Stimulated activated naive CD4-positive, alpha-beta T cell treated with Interleukin-2 at 50 U/mL for 16 hours (primary cell): ENCODE measurements at regions not wholly inside any gene's neighbourhood (a gene's known extent, or its start where the extent isn't known, plus 50 kb on each side); places are given as distances from the start of the nearest gene placed in this dataset.
"Not testable (repeated sequence)": the region's sequence is repeated elsewhere in the genome, so short reads cannot be mapped to it uniquely, and the experiment has no call there.

Experiments used
- DNase-seq: peaks from one replicate; lab custom pipeline; 2025; lab: John Stamatoyannopoulos, UW

DNA sequence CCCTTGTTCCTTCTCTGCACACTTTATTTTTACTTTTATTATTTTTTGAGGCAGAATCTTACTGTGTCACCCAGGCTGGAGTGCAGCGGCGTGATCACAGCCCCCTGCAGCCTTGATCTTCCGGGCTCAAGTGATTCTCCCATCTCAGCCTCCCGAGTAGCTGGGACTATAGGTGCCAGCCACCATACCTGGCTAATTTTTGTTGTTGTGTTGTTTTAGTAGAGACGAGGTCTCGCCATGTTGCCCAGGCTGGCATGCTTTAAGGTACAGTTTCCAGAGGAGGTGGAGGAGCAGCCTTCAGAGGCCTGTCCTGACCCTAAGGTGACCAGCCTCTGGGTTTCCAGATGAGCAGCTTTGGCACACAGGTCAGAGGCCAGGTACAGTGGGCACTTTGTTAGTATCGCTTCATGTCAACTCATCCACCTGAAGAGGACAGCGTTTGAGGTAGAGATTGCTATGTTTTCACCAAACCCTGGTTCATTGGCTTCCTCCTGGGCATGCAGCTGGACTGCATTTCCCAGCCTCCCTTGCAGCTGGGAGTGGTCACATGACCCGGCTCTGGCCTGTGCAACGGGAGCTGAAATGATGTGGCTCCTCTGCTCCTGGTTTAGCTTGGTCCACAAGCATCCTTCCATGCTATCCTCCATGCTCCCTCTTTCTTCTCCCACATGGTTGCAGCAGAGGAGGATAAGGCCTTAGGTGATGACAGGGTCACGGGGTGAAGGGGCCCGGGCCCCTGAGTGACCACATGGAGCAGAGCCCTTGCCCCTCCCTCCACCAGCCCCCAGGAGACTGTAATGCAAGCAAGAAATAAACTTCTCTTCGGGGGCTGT is 139.3 kb upstream of the IER5L start:
- no peak for DNase-seq

DNA sequence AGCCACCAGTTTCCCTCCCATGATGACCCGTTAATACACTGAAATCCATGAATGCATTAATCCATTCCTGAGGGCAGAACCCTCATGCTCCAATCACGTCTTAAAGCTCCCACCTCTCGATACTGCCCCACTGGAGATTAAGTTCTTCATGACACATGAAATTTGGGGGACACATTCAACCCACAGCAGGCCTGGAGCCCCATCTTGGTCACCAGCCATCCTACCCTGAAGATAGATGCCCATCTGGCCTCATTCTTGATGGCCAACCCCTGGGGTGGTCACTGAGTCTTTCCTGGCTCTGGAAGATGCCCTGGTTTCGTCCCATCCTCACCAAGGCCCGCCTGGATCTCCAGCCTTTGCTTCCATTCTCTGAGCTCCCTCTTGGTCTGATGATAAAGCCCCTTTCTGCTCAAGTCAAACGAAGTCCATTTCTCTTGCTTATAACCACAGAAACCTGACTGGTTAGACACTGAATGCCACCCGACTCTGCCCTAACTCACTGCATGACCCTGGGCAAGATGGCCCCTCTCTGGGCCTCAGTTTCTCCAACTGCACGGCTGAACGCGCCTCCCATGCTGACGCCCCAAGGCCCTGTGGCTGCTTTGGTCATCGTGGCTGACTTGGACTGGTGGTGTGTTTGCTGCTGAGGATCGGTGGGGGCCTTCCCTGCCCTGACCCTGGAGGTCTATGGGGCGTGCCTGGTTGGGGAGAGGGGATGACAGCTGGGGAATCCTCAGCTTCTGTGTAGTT is 138.4 kb upstream of the IER5L start:
- no peak for DNase-seq

DNA sequence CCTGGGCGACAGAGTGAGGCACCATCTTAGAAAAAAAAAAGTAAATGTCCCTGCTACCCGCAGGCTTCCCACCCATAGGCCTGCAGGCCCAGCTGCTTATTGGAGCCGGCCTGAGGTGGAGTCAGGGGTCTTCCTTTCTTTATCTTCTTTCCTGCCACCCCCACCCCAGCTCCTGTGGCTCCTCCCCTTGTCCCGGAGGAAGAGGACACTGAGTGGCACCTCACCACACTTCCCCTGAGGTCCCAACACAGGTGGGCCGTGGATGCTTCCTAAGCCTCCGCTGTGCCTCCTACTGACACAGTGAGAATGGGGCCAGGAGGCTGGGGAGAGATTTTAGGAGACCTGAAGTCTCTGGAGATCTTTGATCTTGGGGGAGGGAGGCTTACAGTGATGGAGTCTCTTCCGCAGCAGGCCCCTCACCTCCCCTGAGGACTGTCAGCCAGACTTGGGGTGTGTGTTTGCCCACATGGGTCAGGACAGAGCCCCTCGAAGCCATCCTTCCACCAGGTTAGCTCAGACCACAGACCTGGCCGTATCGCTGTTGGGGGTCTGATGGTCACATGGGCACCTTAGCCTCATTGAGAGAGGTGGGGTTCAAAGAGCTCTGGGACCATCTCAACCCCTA is 135.4 kb upstream of the IER5L start:
- no peak for DNase-seq

DNA sequence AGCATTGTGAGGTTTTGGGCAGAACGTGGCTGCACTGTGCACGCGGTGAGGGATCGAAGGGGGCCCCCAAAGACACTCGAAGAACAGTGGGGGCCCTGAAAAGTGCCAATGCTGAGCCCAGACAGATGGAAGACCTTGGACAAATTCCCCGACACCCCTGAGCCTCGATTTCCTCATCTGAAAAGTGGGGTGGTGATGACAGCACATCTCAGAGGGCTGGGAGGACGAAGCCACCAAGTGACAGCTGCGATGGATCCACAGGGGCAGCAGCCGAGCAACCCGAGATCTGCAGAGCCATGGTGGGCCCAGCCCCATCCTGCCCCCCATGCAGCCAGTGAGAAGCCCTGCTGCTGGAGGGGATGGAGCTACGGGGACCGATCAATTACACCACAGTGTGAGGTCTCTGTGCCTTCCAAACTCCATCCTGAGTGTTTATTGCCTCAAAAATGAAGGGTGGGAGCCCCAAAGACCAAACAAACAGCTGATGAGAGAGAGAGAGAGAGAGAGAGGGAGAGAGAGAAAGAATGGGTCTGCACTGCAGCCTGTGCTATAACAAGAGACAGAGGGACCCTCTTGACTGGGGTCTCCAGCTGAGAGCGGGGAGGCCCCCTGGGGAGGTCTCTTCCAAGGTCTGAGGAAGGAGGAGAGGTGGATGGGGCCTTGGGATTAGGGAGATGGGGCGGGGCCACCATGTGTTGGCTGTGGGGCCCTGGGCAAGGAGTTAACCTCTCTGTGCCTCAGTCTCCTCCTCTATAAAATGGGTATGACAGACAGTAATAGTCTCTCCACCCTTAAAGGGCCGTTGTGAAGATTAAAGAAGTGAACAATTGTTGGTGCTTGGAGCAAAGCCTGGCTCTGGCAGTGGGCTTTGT is 134.4 kb upstream of the IER5L start:
- DNase-seq: no peak

DNA sequence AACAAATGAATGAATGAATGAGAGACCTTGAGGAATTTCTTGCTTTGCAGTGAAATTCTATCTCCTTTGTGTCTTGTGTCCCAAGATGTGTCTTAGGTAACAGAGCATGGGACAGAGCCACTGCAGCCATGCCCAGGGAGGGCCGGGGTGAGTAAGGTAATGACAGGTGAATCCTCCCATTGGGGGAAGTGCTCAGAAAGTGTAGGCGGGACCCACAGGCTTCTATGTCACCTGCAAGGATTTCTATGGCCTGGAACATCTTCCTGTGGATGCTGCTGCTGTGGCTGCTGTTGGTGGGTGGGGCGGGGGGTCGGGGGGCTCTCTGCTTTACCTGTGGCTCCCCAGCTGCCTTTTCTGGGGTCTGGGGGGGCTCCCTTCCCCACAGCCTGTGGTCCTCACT is 133.6 kb upstream of the IER5L start:
- no peak for DNase-seq

DNA sequence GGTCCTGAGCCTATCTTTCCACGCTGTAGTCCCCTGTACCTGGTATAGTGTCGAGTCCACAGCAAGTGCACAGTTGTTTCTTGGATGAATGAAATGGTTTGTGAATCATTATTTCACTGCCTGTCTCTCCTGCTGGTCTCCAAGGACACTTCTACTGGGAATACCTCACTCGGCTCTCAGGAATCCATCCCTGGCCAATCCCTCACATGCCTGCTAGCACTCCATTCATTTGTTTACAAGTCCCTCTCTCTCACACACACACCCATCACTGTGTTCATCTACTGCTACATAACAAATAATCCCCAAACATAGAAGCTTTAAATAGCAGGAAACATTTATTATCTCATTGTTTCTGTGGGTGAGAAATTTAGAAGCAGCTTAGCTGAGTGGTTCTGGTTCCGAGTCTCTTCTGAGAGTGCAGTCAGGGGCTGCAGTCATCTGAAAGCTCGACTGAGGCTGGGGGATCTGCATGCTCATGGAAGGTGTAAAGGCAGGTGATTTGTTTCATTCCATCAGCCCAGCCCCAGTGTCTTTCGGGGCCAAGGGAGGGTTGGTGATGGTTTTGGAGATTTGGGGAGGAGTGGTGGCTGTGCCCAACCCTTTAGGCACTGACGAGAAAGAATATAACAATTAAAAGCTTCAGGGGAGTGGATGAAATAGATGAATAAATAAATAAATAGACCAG is 132.7 kb upstream of the IER5L start:
- DNase-seq: no peak

DNA sequence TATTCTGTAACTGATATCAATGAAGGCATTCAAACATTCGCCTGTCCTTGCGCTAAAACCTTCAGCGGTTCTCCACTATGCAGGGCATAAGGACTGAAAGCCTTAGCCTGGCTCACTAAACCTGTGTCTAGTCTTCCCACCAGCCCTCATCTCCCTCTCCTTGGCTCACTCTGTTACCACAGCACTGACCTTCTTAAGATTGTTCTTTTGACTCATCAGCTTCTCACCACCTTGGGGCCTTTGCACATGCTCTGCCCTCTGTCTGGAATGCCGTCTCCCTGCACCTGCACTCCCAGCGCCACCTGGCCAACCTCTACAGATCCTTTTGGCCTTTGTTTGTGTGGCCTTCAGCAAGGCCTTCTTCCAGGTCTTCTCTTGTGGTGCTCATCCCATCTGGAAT is 131.8 kb upstream of the IER5L start:
- no peak for DNase-seq

DNA sequence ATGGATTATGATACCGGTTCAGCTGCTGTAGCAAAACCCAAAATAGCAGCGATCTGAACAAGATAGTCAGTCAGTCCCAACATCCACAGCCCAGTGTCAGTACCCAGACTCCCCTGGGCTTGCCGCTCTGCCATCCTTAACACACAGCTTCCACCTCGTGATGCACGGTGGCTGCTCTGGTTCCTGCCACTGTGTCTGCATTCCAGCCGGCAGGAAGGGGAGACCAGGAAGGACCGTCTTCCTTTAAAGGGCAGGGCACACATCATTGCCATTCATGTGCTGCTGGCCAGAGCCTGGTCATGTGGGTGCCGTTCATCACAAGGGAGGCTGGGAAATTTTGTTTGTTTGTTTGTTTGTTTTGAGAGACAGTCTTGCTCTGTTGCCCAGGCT is 131.0 kb upstream of the IER5L start:
- DNase-seq: no peak

DNA sequence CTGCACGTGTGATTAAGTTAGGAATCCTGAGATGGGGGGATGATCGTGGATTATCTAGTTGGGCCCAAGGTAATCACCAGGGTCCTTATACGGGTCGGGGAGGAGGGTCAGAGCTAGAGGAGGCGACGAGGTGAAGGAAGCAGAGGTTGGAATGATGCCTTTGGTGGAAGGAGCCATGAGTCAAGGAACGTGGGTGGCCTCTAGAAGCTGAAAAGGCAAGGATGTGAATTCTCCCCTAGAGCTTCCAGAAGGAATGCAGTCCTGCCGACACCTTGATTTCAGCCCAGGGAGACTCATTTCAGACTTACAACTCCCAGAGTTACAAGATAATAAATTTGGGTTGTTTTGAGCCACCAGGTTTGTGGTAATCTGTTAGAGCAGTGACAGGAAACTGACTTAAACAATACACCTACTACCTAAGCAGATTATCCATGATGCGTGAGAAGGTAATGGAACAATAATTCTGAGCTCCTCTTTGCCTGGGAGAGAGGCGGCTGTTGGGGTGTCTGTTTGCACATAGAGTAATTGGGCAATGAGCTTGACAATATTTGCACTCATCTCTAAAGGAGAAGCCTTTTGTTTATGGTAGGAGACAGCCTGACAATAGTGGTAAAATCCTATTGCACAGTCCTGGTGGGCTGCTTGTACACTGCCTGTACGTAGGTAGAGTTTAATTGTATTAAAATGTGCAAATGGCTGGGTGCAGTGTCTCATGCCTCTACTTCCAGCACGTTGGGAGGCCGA is 129.3 kb upstream of the IER5L start:
- no peak for DNase-seq

DNA sequence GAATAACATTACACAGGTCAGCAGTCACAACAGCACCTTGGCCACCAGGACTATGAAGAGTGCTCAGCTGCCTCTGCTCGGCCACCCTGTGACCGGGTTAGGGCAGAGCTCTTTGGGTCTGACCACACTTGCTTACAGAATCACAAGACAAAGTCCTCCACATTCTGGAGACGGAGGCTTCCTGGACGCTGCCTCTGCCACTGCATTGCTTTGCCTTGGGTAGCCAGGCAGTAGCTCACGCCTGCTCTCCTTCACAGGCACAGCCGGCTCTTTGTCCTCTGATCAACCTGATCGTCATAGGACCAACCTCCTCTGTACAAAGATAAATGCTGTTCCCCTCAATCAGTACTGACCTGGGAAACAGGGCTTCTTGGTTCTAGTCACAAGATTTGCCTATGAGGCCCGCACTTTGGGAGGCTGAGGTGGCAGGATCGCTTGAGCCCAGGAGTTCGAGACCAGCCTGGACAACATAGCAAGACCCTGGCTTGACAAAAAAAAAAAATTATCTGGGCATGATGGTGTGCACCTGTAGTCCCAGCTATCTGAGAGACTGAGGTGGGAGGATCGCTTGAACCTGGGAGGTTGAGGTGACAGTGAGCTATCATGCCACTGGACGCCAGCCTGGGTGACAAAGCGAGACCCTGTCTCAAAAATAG is 128.4 kb upstream of the IER5L start:
- DNase-seq: no peak

DNA sequence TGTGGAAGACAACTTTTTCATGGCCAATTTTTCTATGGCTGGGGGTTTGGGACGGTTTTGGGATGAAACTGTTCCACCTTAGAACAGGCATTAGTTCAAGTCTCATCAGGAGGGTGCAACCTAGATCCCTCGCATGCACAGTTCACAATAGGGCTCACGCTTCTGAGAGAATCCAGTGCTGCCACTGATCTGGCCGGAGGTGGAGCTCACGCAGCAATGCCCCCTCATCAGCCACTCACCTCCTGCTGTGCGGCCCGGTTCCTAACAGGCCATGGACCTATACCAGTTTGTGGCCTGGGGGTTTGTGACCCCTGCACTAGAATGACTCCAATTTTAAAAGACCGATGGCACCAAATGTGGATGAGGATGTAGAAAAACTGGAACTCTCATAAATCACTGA is 127.2 kb upstream of the IER5L start:
- no peak for DNase-seq

DNA sequence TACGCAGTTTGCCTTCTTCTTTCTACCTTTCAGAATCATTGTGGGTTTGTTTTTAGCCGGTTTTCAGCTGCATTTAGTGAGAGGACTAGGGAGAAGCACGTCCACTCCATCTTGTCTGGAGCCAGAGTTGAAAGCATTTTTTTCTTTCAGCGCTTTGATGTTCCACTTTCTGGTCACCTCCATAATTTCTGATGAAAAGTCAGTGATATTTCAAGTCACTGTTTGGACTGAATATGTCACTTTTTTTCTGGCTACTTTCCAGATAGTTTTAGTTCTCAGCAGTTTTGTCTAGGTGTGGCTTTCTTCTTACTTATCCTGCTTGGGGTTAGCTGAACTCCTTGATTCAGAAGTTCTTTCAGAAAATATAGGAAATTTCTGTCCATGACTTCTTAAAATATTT is 123.9 kb upstream of the IER5L start:
- no peak for DNase-seq

DNA sequence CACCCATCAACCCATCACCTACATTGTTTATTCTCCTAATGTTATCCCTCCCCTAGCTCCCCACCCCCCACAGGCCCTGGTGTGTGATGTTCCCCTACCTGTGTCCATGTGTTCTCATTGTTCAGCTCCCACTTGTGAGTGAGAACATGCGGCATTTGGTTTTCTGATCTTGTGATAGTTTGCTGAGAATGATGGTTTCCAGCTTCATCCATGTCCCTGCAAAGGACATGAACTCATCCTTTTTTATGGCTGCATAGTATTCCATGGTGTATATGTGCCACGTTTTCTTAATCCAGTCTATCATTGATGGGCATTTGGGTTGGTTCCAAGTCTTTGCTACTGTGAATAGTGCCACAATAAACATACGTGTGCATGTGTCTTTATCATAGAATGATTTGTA is 118.1 kb upstream of the IER5L start:
- DNase-seq: not testable (repeated sequence)

DNA sequence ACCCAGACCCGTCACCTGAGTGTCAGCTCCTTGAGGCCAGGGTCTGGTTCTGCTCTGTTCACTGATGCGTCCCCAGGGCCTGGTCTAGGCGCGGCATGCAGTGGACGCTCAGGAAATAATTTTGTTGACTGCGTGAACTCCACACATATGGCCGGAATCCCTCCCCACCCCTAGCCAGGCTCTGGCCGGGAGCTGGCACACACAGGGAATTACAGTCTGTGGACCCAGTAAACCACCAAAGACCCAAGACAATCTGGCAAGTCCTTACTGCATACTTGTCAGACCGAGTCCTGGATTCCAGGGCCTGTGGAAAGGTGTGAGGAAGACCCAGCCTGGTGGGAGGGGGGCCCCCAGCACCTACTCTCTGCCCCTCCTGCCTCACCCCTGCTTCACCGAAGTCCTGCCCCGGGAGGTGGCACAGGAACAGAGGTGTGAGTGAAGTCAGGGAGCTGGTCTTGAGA is 113.0 kb upstream of the IER5L start:
- DNase-seq: no peak

DNA sequence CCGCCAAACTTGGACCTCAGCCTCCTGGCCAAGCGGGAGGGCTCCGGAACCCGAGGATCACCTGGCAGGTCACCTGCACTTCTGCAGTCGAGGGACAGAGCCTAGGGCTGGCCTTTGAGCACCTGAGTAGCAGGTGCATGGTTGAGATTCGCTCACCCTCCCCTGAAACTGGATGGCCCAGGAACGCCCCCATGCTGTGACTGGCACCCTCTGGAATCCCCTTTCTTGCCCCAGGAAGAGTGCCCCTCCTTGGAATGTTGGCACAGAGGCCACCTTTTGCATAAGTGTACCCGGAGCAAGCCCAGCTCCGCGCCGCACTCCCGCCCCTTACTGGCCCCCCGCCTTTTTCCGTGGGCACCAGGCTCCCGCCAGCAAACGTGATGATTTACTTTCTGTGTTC is 112.5 kb upstream of the IER5L start:
- DNase-seq: no peak

DNA sequence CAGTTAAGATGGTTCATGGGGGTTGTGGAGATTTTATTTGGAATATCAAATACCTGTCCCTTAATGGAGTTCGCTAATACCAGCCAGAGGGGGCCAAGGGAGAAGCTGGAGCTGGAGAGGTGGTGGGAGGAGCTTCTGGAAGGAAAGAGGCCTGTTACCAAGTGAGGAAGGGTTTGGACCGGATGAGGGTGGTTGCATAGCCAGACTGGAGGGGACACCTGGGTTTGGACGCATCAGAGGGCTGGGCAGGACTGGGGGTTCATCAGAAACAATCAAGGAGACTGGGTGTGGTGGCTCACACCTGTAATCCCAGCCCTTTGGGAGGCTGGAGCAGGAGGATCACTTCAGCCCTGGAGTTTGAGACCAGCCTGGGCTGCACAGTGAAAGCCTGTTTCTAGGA is 111.8 kb upstream of the IER5L start:
- DNase-seq: no peak

DNA sequence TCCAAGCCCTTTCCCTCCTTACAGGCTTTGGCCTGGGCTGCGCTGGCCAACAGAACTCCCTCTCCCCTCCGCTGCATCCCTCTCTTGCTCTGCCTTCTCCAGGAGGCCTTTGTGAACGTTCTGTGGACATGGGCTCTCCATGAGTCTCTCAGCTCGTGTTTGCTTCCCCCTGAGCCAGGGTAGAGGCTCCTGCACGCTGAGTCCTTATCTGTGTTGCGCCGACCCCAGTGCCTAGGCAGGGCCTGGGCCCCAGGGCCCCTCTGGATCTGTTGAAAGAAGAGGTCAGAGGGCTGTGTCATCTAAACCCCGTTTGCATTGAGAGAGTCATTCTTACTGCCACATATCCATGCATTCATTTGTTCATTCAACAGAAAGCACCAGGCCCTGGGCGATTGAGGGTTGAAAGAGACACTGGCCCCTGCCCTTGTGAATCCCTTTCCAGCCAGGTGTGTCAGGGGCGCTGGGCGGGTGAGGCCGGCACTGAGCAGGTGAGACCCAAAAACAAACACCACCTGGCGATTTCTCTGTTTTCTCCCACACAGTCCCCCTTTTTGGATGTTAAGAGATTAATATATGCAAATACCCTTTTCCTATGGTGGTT is 111.2 kb upstream of the IER5L start:
- DNase-seq: no peak

DNA sequence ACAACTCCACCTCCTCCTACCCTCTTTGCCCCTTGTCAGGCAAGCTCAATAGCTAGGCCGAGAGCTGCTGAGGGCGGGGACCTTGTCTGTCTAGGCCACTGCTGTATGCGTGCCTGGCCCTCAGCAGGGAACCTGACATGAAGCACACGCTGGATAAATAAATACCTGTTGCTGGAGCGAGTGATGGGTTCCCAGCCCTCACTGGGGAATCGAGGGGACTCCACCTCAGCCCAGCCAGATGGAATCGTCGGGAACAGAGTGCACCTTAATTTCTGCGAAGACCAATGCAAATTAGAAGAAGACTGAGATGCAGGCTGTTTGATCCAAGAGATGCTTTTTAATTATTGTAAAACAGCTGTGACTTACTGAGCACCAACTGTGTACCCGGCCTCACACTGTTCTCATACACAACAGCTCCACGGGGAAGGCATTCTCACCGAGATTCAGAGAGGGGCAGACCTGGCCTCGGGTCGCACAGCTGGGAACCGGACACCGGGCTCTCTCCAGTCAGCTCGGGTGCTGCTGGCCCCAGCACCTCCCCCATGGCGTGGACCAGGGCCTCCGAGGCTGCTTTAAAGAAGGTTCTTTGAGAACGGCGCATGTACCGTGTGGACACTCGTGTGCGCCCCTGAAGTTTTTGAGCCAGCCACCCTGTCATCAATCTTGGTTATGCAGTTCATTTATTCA is 109.7 kb upstream of the IER5L start:
- DNase-seq: no peak
